ENCODE measurements at regions not wholly inside any gene's neighbourhood (a gene's known extent, or its start where the extent isn't known, plus 50 kb on each side); places are given as distances from the start of the nearest gene placed in this dataset.

DNA sequence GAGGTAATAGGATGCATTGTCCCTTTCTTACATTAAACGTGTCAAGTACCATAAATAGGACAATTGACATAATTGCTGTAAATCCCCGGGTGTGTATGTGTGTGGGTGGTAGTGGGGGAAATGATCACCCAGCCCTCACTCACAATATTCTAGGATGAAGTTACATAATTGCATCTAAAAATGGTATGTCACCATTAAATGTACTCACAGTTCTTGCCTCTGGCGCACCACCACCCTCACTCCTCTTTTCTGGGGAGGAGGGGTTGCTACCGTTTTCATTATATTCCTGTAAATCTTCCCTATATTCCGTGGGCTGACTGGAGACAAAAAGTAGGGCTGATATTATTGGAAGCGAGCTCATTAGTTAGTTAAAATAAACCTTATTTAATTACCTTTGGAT is 563.8 kb downstream of the TLR4 start:
- no peak for TF ChIP-seq PAX5 (IDR thresholded peaks at IDR 0.05; ENCODE audit: insufficient read depth, low read length, severe bottlenecking)
- TF ChIP-seq SPI1 (IDR thresholded peaks at IDR 0.05; ENCODE audit: low read depth, low read length): no peak
- TF ChIP-seq POLR2A (IDR thresholded peaks at IDR 0.05; ENCODE audit: low read depth, low read length): no peak

All from GM12891 (cell line).